HG03025 (cell line): ENCODE measurements at regions not wholly inside any gene's neighbourhood (a gene's known extent, or its start where the extent isn't known, plus 50 kb on each side); places are given as distances from the start of the nearest gene placed in this dataset.

ENCODE experiments used
- ATAC-seq: cut with Tn5 transposase; IDR thresholded peaks from one replicate; pipeline ENCODE4 v1.9.1; 2021; ENCODE audit warnings: mild to moderate bottlenecking, moderate library complexity; ENCODE audit not compliant: unreplicated experiment, low FRiP score

DNA sequence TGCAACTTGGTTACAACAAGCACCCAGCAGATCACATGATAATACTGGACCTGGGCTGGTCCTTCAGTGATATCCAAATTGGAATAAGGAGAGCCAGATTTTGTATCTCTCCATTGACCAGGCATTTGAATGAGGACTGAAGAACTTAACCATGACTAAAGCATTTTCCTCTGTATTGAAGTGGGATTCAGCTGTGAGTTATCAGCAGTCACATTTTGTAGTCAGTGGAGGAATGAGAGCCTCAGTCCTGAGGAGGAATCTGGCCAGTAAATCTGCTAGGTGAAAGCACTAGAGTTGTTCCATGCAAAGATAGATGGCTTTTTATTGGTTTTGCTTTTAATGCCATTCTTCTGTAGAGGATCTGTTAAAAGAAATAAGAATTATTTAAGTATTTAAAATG lies 1506.0 kb downstream of the PCDH7 start:
- ATAC-seq, result no peak

DNA sequence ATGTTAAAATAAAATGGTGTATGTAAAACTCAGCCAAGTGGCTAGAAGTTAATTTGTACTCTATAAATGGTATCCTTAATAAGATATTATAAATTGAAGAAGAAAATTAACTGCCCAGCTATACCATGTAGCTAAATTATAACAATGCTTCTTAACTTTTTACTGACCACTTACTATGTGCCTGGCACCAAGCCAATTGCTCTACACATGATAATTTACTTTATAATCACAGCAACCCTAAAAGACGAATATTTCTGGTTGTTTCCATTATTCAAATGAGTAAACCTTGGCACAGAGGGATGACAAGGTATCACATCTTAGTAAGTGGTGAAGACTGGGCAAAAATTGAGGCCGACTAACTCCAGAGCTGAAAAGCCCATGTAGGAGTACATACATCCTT lies 1506.6 kb downstream of the PCDH7 start:
- ATAC-seq, result no peak

DNA sequence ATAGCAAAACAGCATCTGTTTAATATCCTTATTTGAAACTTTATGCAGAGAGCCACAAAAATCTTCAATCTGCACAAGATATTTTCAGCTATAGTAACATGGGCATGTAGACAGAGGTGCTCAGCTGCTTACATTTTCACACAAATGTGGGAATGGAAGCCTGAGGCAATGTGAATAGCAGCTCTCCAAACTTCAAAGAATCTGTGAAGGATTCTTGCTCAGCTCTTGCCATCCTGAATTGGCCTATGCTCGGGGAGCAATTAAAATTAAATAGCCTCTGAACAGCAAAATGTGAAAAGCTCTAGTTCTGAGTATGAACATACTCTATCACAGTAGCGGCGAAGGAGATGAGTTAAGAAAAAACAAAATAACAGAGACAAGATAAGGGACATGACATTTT lies 1523.8 kb downstream of the PCDH7 start:
- no peak for ATAC-seq

DNA sequence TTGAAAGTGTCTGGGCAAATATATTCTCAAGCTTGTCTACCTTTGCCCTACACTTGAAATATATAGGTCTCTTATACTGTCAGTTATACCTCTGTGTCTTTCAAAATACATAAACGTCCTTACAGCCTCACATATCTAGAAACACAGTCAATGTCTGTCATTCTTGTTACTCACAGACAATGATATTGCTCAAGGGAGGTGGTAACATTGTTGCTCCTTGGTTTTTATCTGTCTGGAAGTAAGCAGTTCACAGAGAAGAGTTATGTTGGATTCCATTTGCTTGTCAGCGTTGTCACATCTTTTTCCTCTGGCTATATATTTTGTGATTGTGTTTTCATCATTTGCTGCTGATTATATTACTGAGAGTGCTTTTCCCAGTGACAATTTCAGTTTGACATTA lies 1528.9 kb downstream of the PCDH7 start:
- no peak for ATAC-seq

GRCh38 chr4:32251126-32251525 lies 1531.0 kb downstream of the PCDH7 start:
- ATAC-seq, result no peak

DNA sequence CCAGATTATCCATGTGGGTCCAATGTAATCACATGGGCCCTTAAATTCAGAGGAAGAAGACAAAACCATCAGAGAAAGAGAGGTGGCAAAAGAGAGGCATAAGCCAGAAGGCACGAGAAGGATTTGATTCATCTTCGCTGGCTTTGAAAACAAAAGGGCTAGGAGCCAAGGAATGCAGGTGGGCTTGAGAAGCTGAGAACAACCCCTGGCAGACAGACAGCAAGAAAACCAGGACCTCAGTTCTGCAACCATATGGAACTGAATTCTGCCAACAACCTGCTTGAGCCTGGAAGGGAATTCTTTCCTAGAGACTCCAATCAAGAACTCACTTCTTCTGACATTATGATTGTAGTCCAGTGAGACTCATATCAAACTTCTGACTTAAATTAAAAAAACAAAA lies 1531.8 kb downstream of the PCDH7 start:
- no peak for ATAC-seq

DNA sequence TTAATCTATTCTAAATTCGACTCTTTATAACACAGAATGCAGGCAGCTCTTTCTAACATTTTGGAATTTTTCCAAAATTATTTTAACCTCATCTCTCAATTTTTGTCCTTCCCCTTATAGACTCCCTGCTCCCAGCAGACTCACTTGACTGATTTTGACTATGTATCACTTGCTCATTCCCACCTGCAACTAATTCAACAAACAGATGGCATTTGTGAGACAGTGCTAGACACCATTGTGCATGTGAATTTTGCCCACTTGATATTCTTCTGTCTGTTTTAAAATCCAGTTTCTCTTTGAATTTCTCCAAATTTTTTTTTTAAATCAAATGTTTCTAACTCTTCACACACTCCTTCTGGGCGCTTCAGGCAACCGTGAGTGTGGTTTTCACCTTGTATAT lies 1534.0 kb downstream of the PCDH7 start:
- ATAC-seq, result no peak

DNA sequence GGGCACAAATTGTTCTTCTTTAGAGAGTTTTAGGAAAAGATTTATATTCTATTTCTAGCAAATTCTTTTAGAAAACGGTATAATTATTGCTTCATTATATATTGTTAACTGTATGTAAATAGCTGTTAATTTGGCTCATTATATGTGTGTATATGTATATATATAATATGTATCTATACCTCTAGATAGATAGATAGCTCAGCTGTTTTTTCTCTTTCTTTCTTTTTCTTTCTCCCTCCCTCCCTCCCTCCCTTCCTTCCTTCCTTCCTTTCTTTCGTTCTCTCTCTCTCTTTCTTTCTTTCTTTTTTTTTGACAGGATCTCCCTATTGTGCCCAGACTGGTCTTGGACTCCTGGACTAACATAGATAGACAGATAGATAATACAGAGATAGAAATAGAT lies 1538.8 kb downstream of the PCDH7 start:
- ATAC-seq, result no peak

DNA sequence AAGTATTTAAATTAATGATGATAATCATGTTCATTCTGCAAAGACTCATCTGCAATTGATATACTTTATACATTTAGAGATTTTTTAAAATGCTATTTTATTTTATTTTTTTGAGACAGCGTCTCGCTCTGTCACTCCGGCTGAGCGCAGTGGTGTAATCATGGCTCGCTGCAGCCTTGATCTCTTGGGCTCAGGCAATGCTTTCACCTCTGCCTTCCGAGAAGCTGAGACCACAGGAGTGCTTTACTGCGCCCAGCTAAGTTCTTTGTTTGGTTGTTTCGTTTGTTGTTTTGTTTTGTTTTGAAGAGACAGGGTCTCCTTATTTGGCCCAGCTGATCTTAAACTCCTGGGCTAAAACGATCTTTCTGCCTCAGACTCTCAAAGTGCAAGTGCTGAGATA lies 1541.0 kb downstream of the PCDH7 start:
- no peak for ATAC-seq

DNA sequence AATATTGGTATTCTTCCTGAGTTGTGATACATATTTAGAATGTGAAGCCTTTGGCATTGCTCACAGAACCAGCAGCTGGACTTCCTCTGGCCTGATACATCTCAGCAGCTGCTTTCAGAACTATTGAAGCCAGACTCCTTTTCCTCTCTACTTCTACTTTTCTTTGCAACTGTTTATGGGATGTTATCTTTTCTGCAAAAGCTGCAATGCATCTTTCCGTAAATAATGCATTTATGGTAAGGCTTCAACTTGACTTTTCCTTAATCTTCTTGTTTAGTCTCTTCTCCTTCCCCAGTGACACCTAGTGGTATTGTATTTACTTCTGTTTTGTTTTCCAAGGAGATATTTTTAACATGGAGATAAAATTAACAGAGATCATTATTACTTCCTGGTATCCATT lies 1548.7 kb downstream of the PCDH7 start:
- ATAC-seq, result no peak

GRCh38 chr4:32290102-32290501 lies 1569.9 kb downstream of the PCDH7 start:
- no peak for ATAC-seq

DNA sequence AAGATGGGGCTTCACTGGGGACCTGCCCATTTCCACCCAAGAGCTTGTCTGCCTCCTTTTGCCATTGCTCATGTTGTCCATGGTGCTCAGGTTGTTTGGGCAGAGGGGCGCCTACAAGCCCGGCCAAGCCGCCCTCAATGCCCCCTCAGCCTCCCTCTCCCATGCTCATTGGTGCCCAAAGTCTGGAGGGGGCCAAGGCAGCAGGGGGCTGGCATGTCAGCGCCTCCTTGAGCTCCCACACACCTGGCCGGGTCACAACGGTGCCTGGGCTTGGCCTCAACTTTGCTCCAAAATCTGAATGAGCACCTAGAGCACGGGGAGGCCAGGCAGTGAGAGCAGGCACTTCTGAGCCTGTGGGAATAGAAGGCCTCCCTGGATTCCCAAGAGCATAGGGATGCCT lies 1598.8 kb downstream of the PCDH7 start:
- no peak for ATAC-seq

DNA sequence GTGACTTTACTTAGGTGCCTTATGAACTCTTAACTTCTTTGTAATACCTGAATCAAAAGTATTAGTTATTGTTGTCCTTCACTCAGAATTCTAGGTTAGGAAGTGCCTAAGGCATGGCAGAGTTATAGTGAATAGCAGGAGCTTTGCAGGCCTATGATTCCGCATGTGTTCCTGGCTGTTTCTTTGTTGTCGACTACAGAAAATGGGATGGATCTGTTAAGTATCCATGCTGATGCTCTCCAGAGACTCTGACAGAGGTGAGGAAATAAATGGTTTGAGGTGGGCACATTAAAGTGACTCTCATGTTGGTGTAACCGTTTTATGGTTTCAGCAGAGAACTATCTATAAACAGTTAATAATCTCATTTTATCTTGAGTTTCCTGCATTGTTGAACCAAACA lies 1601.3 kb downstream of the PCDH7 start:
- ATAC-seq, result no peak

DNA sequence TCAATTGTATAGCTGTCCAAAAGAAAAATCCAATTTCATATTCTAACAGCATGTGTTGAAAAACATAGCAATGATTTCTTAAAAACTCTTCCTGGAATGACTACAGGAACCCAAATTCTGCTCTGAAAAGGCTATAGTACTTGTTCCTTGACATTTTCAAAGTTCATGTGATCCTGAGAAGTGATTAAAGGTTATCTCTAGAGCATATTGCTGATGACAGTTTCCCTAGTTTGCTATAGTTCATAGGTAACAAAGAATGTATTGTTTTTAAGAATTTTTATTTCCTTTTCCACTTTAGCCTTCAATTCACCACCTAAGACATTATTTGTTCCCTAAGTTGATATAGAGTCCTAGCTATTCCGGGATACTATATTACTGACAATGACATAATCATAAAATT lies 1614.6 kb downstream of the PCDH7 start:
- no peak for ATAC-seq

DNA sequence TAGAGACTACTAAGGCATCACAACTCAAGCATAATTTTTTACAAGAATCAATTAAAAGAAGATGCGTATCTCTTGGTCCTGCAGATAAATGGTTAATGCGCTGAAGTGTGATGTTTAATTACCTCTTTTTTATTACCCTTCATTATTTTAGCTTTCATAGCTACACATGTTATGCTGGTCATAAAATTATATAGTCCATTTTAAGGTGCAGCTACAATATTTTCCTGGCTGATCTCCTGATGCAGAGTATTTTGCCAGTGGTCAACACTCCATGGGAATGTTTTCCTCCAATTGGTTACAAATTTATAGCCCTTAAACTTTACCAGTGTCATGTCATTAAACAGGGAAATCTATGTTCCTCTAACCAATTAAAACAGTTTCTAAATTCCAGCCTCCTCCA lies 1617.2 kb downstream of the PCDH7 start:
- ATAC-seq, result no peak

GRCh38 chr4:32340591-32340990 lies 1620.4 kb downstream of the PCDH7 start:
- ATAC-seq, result no peak

GRCh38 chr4:32341342-32341741 lies 1621.2 kb downstream of the PCDH7 start:
- ATAC-seq, result no peak

GRCh38 chr4:32342054-32342453 lies 1621.9 kb downstream of the PCDH7 start:
- ATAC-seq, result no peak

DNA sequence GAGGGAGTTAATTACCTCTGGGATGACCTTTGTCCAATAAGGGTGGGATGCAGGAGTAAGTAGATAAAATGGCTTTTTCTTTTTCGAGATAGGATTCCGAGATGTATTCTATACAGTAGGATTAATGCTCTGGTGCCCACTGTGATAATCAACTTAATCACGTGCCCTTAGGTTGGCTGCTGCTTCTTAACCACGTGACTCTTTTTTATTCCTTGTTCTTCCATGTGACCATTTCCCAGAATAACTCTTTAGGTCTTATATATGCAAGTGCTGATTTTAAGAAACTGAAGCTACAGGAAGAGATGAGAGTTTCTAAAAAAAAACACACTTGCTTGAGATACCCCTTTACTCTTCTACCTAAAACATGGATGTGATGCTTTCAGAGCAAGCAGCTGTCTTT lies 1628.9 kb downstream of the PCDH7 start:
- ATAC-seq, result no peak

GRCh38 chr4:32374206-32374605 lies 1654.0 kb downstream of the PCDH7 start:
- ATAC-seq, result no peak

DNA sequence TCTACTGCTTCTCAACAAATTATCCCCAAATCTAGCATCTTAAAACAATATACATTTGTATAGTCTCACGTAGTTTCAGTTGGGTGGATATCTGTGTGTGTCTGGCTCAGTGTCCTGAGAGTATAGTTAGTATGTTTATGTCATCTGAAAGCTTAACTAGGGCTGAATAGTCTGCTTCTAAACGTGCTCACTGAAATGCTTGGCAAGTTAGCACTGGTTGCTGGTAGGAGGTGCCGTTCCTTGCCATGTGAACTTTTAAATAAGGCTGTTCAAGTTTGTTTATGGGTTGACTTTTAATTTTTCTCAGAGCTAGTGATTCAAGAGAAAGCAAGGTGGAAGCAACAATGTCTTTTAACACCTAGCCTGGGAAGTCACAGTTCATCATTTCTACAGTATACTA lies 1673.6 kb downstream of the PCDH7 start:
- no peak for ATAC-seq

GRCh38 chr4:32394255-32394654 lies 1674.1 kb downstream of the PCDH7 start:
- no peak for ATAC-seq

- ATAC-seq, result no peak
Observed at GRCh38 chr4:32396507-32397070, 1676.4 kb downstream of the PCDH7 start.
